B cell (primary cell): ENCODE measurements at regions not wholly inside any gene's neighbourhood (a gene's known extent, or its start where the extent isn't known, plus 50 kb on each side); places are given as distances from the start of the nearest gene placed in this dataset.

Experiments
- ATAC-seq: fragments of 200-7000 bp; cut with Tn5 transposase; one replicate; pipeline ENCODE4 v1.10.0; 2021; ENCODE audit warnings: low read depth, mild to moderate bottlenecking, moderate number of reproducible peaks, moderate library complexity
- CTCF ChIA-PET: fragments of 350-600 bp; sonication (Branson Sonifier 250); formaldehyde crosslinking; loops from one replicate; lab custom pipeline; 2021; ENCODE audit warnings: antibody characterized with exemption, inconsistent platforms; lab: Charles Lee
- POLR2A ChIA-PET: fragments of 350-600 bp; sonication (Branson Sonifier 250); formaldehyde crosslinking; loops from one replicate; lab custom pipeline; 2021; ENCODE audit warnings: antibody characterized with exemption; lab: Charles Lee
- DNase-seq: peaks from one replicate; pipeline ENCODE4 v3.0.0; 2013
- H2AFZ ChIP-seq: 2 replicates; pipeline ENCODE4 v1.6.1; 2012; ENCODE audit warnings: mild to moderate bottlenecking, low read depth, low read length; ENCODE audit not compliant: insufficient read depth, poor library complexity, severe bottlenecking
- H3K27ac ChIP-seq, 2 donors: 1 replicate in 1 of 2; 2 replicates in 1 of 2; pipeline ENCODE4 v1.5.1; 2012 to 2013; ENCODE audit warnings: low read length in 2 of 2, mild to moderate bottlenecking in 2 of 2, moderate library complexity in 1 of 2
- H3K27me3 ChIP-seq, 4 experiments: fragments of 200-600 bp in 1 of 4; sonication (generic) in 1 of 4; replicated peaks in 1 of 4; 1 replicate in 2 of 4; 2 replicates in 2 of 4; pipeline versions ENCODE4 v1.6.1 to v1.7.0; 2013 to 2016; ENCODE audit warnings: low read length in 3 of 4, mild to moderate bottlenecking in 2 of 4, mixed read lengths in 1 of 4, moderate library complexity in 1 of 4; ENCODE audit not compliant: insufficient read depth in 4 of 4, control insufficient read depth in 3 of 4; ENCODE audit errors: control extremely low read depth in 1 of 4
- H3K36me3 ChIP-seq, 2 experiments: replicated peaks in 1 of 2; 1 replicate in 1 of 2; 2 replicates in 1 of 2; pipeline versions ENCODE4 v1.6.1 to v1.7.1; 2013; ENCODE audit warnings: low read length in 1 of 2; ENCODE audit not compliant: insufficient read depth in 2 of 2, control insufficient read depth in 1 of 2; ENCODE audit errors: control extremely low read depth in 1 of 2, extremely low read depth in 1 of 2
- H3K4me1 ChIP-seq, 2 donors: fragments of 200-600 bp in 1 of 2; sonication (generic) in 1 of 2; 1 replicate in 1 of 2; 2 replicates in 1 of 2; pipeline versions ENCODE4 v1.5.1 to v1.6.1; 2013 to 2017; ENCODE audit warnings: low read length in 2 of 2; ENCODE audit not compliant: control insufficient read depth in 2 of 2, insufficient read depth in 2 of 2
- H3K4me2 ChIP-seq: replicated peaks from 2 replicates; pipeline ENCODE3; 2012; ENCODE audit warnings: mild to moderate bottlenecking, low read depth, low read length; ENCODE audit not compliant: poor library complexity, severe bottlenecking
- H3K4me3 ChIP-seq, 5 experiments: fragments of 200-600 bp in 1 of 5; sonication (generic) in 1 of 5; 1 replicate in 3 of 5; 2 replicates in 2 of 5; pipeline versions ENCODE4 v1.5.1 to v1.7.0; 2011 to 2016; ENCODE audit warnings: low read length in 4 of 5, mild to moderate bottlenecking in 4 of 5, low read depth in 2 of 5, control low read depth in 1 of 5, moderate library complexity in 1 of 5; ENCODE audit not compliant: insufficient read depth in 1 of 5; ENCODE audit errors: control extremely low read depth in 1 of 5, extremely low read depth in 1 of 5
- H3K79me2 ChIP-seq: fragments of 200-600 bp; sonication (generic); one replicate; pipeline ENCODE4 v1.6.0; 2016; ENCODE audit warnings: low read length; ENCODE audit not compliant: control insufficient read depth, insufficient read depth
- H3K9ac ChIP-seq: fragments of 200-600 bp; sonication (generic); 2 replicates; pipeline ENCODE4 v1.6.1; 2017; ENCODE audit warnings: mild to moderate bottlenecking, low read length, moderate library complexity
- H3K9me3 ChIP-seq, 3 donors: one replicate each; pipeline versions ENCODE4 v1.6.1 to v1.7.1; 2013; ENCODE audit warnings: low read length in 2 of 3; ENCODE audit not compliant: control insufficient read depth in 2 of 3, insufficient read depth in 1 of 3; ENCODE audit errors: control extremely low read depth in 1 of 3
- H4K20me1 ChIP-seq: 2 replicates; pipeline ENCODE4 v1.6.0; 2012; ENCODE audit warnings: mild to moderate bottlenecking, low read length; ENCODE audit not compliant: insufficient read depth, control insufficient read depth, poor library complexity, severe bottlenecking
- H3K27ac Mint-ChIP-seq: one replicate; pipeline ENCODE4 v1.8.0; 2021; ENCODE audit warnings: mixed read lengths
- H3K27me3 Mint-ChIP-seq: one replicate; pipeline ENCODE4 v1.8.0; 2021; ENCODE audit warnings: mixed read lengths
- H3K4me1 Mint-ChIP-seq: one replicate; pipeline ENCODE4 v1.8.0; 2021; ENCODE audit warnings: mixed read lengths
- H3K4me3 Mint-ChIP-seq: one replicate; pipeline ENCODE4 v1.8.0; 2021; ENCODE audit warnings: mixed read lengths
- H3K9me3 Mint-ChIP-seq: one replicate; pipeline ENCODE4 v1.8.0; 2022; ENCODE audit warnings: mixed read lengths; ENCODE audit not compliant: insufficient read depth
- EZH2 ChIP-seq: IDR thresholded peaks from 2 replicates; pipeline ENCODE4 v1.6.1; 2012; ENCODE audit warnings: borderline replicate concordance, low read depth, mild to moderate bottlenecking, moderate library complexity, low read length; ENCODE audit not compliant: insufficient read depth, poor library complexity, severe bottlenecking
- WGBS: methylation state at CpG from one replicate; pipeline ENCODE4 v1.1.5; 2013; ENCODE audit warnings: missing lambda C conversion rate; ENCODE audit not compliant: insufficient coverage; 5-methylcytosine and 5-hydroxymethylcytosine counted together
- intact Hi-C: fragments of 100-400 bp; cut with micrococcal nuclease; formaldehyde crosslinking; loops from one replicate; pipeline ENCODE4 v1.10.0; 2022
- TF ChIP-seq, protein P1 (sequence below): fragments of 200-600 bp; IDR thresholded peaks from one replicate; pipeline ENCODE4 v1.8.0; 2022; ENCODE audit warnings: antibody characterized with exemption, mild to moderate bottlenecking

DNA sequence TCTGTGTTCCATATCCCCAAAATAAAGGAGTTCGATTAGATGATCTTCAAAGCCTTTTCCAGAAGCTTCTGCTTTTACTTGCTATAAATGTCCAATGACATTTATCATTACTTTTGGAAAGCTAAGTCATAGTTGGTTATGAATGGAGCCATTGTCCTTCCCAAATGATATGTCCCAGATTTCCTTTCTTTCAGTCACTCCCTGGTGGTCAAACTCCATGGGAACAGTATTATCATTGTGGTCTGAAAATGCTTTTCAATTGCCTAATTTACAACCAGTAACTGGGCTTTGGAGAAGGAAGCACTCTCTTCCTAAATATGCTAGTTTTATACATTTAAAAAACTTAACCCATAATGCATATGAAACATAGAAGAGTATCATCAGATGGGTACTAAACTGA, 571.5 kb upstream of the AMOT start:
- Mint-ChIP-seq H3K4me3 (no peak overlapping the region), H3K27me3 (no peaks in the 10 kb centered on the region), H3K27ac (no peak overlapping the region), H3K9me3 (no peaks in the 10 kb centered on the region), H3K4me1 (no peaks in the 10 kb centered on the region)
- H3K36me3 ChIP-seq: no peaks in the 10 kb centered on the region
- H3K27me3 ChIP-seq: no peaks in the 10 kb centered on the region
- intact Hi-C loops: no loop called here
- ChIA-PET CTCF (no interaction called here), POLR2A (no interaction called here)
- ATAC-seq (no peak), DNase-seq (no peak)
- no peaks in the 10 kb centered on the region for H3K4me1 ChIP-seq
- no peak overlapping the region for H3K4me3 ChIP-seq
- no peaks in the 10 kb centered on the region for H3K9me3 ChIP-seq
- no CpG with 5 or more reads among the region's 1 CpG for WGBS
- no peak overlapping the region for H3K9ac ChIP-seq
- no peak overlapping the region for H3K27ac ChIP-seq
- no peak overlapping the region for H3K4me2 ChIP-seq
- H2AFZ ChIP-seq: no peak overlapping the region
- no peaks in the 10 kb centered on the region for H4K20me1 ChIP-seq
- TF ChIP-seq EZH2: no peak
- TF ChIP-seq, protein P1, sequence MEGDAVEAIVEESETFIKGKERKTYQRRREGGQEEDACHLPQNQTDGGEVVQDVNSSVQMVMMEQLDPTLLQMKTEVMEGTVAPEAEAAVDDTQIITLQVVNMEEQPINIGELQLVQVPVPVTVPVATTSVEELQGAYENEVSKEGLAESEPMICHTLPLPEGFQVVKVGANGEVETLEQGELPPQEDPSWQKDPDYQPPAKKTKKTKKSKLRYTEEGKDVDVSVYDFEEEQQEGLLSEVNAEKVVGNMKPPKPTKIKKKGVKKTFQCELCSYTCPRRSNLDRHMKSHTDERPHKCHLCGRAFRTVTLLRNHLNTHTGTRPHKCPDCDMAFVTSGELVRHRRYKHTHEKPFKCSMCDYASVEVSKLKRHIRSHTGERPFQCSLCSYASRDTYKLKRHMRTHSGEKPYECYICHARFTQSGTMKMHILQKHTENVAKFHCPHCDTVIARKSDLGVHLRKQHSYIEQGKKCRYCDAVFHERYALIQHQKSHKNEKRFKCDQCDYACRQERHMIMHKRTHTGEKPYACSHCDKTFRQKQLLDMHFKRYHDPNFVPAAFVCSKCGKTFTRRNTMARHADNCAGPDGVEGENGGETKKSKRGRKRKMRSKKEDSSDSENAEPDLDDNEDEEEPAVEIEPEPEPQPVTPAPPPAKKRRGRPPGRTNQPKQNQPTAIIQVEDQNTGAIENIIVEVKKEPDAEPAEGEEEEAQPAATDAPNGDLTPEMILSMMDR: no peak
- no peaks in the 10 kb centered on the region for H3K79me2 ChIP-seq

DNA sequence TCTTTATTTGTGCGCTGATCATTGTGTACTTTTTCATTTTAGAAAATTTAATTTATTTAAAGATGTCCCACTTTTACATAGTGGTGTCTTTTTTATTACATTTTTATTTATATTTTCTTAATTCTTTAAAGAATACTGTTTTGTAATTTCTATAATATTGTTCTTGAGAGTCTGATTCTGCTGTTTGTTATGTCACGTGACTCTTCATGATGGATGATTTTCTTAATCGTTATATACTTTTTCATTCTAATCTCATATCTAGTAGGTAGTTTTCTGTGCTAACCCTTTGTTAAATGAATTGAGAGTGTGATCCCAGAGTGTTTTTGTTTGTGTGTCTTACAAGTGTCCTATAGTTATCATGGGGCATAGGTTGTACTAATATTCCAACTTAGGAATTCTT, 568.2 kb upstream of the AMOT start:
- H3K9me3 ChIP-seq: peaks cover 0 to 3% (median 0%) of the 10 kb centered on the region in 3 donors
- H3K79me2 ChIP-seq: no peaks in the 10 kb centered on the region
- Mint-ChIP-seq H3K4me3 (no peak overlapping the region), H3K27me3 (no peaks in the 10 kb centered on the region), H3K9me3 (no peaks in the 10 kb centered on the region), H3K27ac (no peak overlapping the region), H3K4me1 (no peaks in the 10 kb centered on the region)
- H3K4me2 ChIP-seq: no peak overlapping the region
- H2AFZ ChIP-seq: no peak overlapping the region
- no peak overlapping the region for H3K4me3 ChIP-seq
- ChIA-PET POLR2A (no interaction called here), CTCF (no interaction called here)
- TF ChIP-seq EZH2: no peak
- TF ChIP-seq, protein P1: no peak
- no peaks in the 10 kb centered on the region for H3K27me3 ChIP-seq
- ATAC-seq (no peak), DNase-seq (no peak)
- H3K4me1 ChIP-seq: no peaks in the 10 kb centered on the region
- H4K20me1 ChIP-seq: no peaks in the 10 kb centered on the region
- WGBS: no CpG with 5 or more reads among the region's 3 CpGs
- H3K27ac ChIP-seq: no peak overlapping the region
- intact Hi-C loops: no loop called here
- no peaks in the 10 kb centered on the region for H3K36me3 ChIP-seq
- no peak overlapping the region for H3K9ac ChIP-seq
